ENCODE measurements at regions not wholly inside any gene's neighbourhood (a gene's known extent, or its start where the extent isn't known, plus 50 kb on each side); places are given as distances from the start of the nearest gene placed in this dataset.

DNA sequence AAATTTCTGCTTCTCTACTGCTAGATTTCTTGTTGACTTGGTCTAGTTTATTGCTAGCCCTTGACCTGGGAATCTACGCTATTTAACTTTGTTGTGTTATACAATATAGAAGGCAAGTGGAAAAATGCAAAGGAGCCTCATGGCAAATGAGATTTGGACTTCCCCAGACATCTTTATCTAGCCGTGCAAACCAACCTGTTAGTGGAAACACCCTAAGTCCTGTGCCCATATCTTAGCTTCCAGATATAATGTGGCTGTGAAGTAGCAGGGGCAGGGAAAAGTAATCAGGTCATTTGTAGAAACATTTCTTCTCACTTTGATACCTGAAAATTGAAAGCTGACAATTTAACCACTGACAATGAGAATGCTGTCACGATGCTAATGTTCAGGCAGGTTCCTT lies 90.7 kb upstream of the ATP2B1 start:
- Mint-ChIP-seq H3K27ac (no peak overlapping the region), H3K36me3 (ENCODE audit: insufficient read depth in 1 of 3, low read depth in 3 of 3) (no peaks in the 10 kb centered on the region), H3K27me3 (ENCODE audit: low read depth) (no peaks in the 10 kb centered on the region), H3K9me3 (no peaks in the 10 kb centered on the region), H3K4me3 (no peak overlapping the region), H3K4me1 (no peaks in the 10 kb centered on the region)
- H2BK12ac ChIP-seq (ENCODE audit: insufficient read length, low read depth, low read length): no peak overlapping the region
- no peak overlapping the region for H2BK5ac ChIP-seq (ENCODE audit: insufficient read length, low read length)
- no peak overlapping the region for H4K91ac ChIP-seq (ENCODE audit: insufficient read length, low read depth, low read length)
- H3K9me3 ChIP-seq (ENCODE audit: control insufficient read depth, low read depth, low read length): no peaks in the 10 kb centered on the region
- H3K27me3 ChIP-seq (ENCODE audit: insufficient read depth, low read length): no peaks in the 10 kb centered on the region
- H3K4me1 ChIP-seq (ENCODE audit: insufficient read depth, low read length): no peaks in the 10 kb centered on the region
- H4K5ac ChIP-seq (ENCODE audit: insufficient read length, low read depth, low read length): no peak overlapping the region
- H3T11ph ChIP-seq (ENCODE audit: low read length): no peak overlapping the region
- no peak overlapping the region for H3K4me2 ChIP-seq (ENCODE audit: insufficient read depth, insufficient read length, low read length)
- no peaks in the 10 kb centered on the region for H4K20me1 ChIP-seq (ENCODE audit: control insufficient read depth, insufficient read depth, insufficient read length)
- H2BK15ac ChIP-seq (ENCODE audit: low read depth, low read length): no peak overlapping the region
- H2AFZ ChIP-seq (ENCODE audit: low read length): no peak overlapping the region
- no peak overlapping the region for H2AK5ac ChIP-seq (ENCODE audit: insufficient read length, low read length)
- no peak overlapping the region for H3K18ac ChIP-seq (ENCODE audit: insufficient read length, low read depth, low read length)
- WGBS (ENCODE audit: extremely low coverage, insufficient read length, low lambda C conversion rate): no CpG with 5 or more reads among the region's 3 CpGs
- DNase-seq: no peak
- H3K9ac ChIP-seq (ENCODE audit: extremely low read depth, insufficient read length, low read length): no peak overlapping the region
- no peaks in the 10 kb centered on the region for H3K23me2 ChIP-seq (ENCODE audit: insufficient read length, low read depth, low read length, poor library complexity, severe bottlenecking)
- no peak overlapping the region for H2BK120ac ChIP-seq (ENCODE audit: low read depth, low read length, poor library complexity, severe bottlenecking)
- H3K14ac ChIP-seq (ENCODE audit: insufficient read depth, low read length): no peak overlapping the region
- no peak overlapping the region for H3K4ac ChIP-seq (ENCODE audit: low read depth, low read length)
- H4K8ac ChIP-seq (replicated peaks; ENCODE audit: insufficient read length, low read depth, low read length): no peak overlapping the region
- H3K56ac ChIP-seq (ENCODE audit: insufficient read length, low read depth, low read length): no peak overlapping the region
- H2BK20ac ChIP-seq (ENCODE audit: low read depth, low read length, poor library complexity, severe bottlenecking): no peak overlapping the region
- H3K27ac ChIP-seq (ENCODE audit: insufficient read length, low read depth, low read length): no peak overlapping the region
- H3K79me2 ChIP-seq (ENCODE audit: insufficient read depth, low read length): no peaks in the 10 kb centered on the region
- TF ChIP-seq, protein P1, sequence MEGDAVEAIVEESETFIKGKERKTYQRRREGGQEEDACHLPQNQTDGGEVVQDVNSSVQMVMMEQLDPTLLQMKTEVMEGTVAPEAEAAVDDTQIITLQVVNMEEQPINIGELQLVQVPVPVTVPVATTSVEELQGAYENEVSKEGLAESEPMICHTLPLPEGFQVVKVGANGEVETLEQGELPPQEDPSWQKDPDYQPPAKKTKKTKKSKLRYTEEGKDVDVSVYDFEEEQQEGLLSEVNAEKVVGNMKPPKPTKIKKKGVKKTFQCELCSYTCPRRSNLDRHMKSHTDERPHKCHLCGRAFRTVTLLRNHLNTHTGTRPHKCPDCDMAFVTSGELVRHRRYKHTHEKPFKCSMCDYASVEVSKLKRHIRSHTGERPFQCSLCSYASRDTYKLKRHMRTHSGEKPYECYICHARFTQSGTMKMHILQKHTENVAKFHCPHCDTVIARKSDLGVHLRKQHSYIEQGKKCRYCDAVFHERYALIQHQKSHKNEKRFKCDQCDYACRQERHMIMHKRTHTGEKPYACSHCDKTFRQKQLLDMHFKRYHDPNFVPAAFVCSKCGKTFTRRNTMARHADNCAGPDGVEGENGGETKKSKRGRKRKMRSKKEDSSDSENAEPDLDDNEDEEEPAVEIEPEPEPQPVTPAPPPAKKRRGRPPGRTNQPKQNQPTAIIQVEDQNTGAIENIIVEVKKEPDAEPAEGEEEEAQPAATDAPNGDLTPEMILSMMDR (conservative IDR thresholded peaks at IDR 0.05): no peak
- H3K79me1 ChIP-seq (ENCODE audit: insufficient read depth, low read depth, low read length, poor library complexity, severe bottlenecking): no peaks in the 10 kb centered on the region
- no peak overlapping the region for H3K23ac ChIP-seq (ENCODE audit: insufficient read length, low read depth, low read length)

Data from H9 (cell line).